Activated CD4-positive, alpha-beta T cell treated with anti-CD3 and anti-CD28 coated beads for 36 hours (primary cell): ENCODE measurements at regions not wholly inside any gene's neighbourhood (a gene's known extent, or its start where the extent isn't known, plus 50 kb on each side); places are given as distances from the start of the nearest gene placed in this dataset.

Experiments
- ATAC-seq: fragments of 200-7000 bp; cut with Tn5 transposase; one replicate; pipeline ENCODE4 v1.10.0; 2021; ENCODE audit warnings: mild to moderate bottlenecking, moderate library complexity
- CTCF ChIA-PET: fragments of 350-600 bp; sonication (Branson Sonifier 250); formaldehyde crosslinking; loops from one replicate; lab custom pipeline; 2021; ENCODE audit warnings: antibody characterized with exemption; lab: Charles Lee
- POLR2A ChIA-PET: fragments of 350-600 bp; sonication (Branson Sonifier 250); formaldehyde crosslinking; loops from one replicate; lab custom pipeline; 2021; ENCODE audit warnings: antibody characterized with exemption, inconsistent platforms; lab: Charles Lee
- DNase-seq: peaks from one replicate; pipeline ENCODE4 v3.0.0-alpha.2; 2020
- H3K27ac Mint-ChIP-seq: one replicate; pipeline ENCODE4 v1.8.0; 2021; ENCODE audit warnings: mixed read lengths
- H3K27me3 Mint-ChIP-seq: one replicate; pipeline ENCODE4 v1.8.0; 2021; ENCODE audit warnings: mixed read lengths
- H3K36me3 Mint-ChIP-seq: one replicate; pipeline ENCODE4 v1.8.0; 2021; ENCODE audit warnings: low read depth, mixed read lengths
- H3K4me1 Mint-ChIP-seq: one replicate; pipeline ENCODE4 v1.8.0; 2021; ENCODE audit warnings: mixed read lengths
- H3K4me3 Mint-ChIP-seq: one replicate; pipeline ENCODE4 v1.8.0; 2021; ENCODE audit warnings: mild to moderate bottlenecking, moderate library complexity, mixed read lengths
- H3K9me3 Mint-ChIP-seq: one replicate; pipeline ENCODE4 v1.8.0; 2021; ENCODE audit warnings: low read depth, mixed read lengths
- intact Hi-C, 2 experiments: fragments of 100-400 bp; cut with DNase I in 1 of 2; cut with micrococcal nuclease in 1 of 2; formaldehyde crosslinking; loops; one replicate each; pipeline versions ENCODE4 v1.14.2 to v1.15.1; 2022 to 2024; cut with DNase I, micrococcal nuclease

- H3K36me3 Mint-ChIP-seq: no peaks in the 10 kb centered on the region
- POLR2A ChIA-PET: no interaction called here
These were observed 82.8 kb upstream of the VSTM5 start for GRCh38 chr11:93933230-93933629.

GRCh38 chr11:93935826-93936225 is 85.3 kb upstream of the HEPHL1 start:
- no peak overlapping the region for H3K4me3 Mint-ChIP-seq
- no peaks in the 10 kb centered on the region for H3K36me3 Mint-ChIP-seq
- peaks cover 18% of the 10 kb centered on the region for H3K27me3 Mint-ChIP-seq
- H3K27ac Mint-ChIP-seq: no peak overlapping the region
- ATAC-seq (no peak), DNase-seq (no peak)
- CTCF ChIA-PET: no interaction called here
- no peaks in the 10 kb centered on the region for H3K4me1 Mint-ChIP-seq
- H3K9me3 Mint-ChIP-seq: no peaks in the 10 kb centered on the region
- intact Hi-C loops: no loop called here
- POLR2A ChIA-PET: no interaction called here

More at GRCh38 chr11:93933230-93933629, 82.8 kb upstream of the VSTM5 start:
- peaks cover 23% of the 10 kb centered on the region for H3K27me3 Mint-ChIP-seq
- CTCF ChIA-PET: no interaction called here
- DNase-seq: no peak
- H3K4me1 Mint-ChIP-seq: no peaks in the 10 kb centered on the region
- H3K27ac Mint-ChIP-seq: no peak overlapping the region
- H3K9me3 Mint-ChIP-seq: no peaks in the 10 kb centered on the region
- intact Hi-C loops: no loop called here
- ATAC-seq: no peak
- no peak overlapping the region for H3K4me3 Mint-ChIP-seq

GRCh38 chr11:93936460-93936859 is 84.7 kb upstream of the HEPHL1 start:
- DNase-seq (no peak), ATAC-seq (no peak)
- CTCF ChIA-PET: no interaction called here
- Mint-ChIP-seq H3K36me3 (no peaks in the 10 kb centered on the region), H3K27me3 (peaks cover 14% of the 10 kb centered on the region), H3K9me3 (no peaks in the 10 kb centered on the region), H3K4me1 (no peaks in the 10 kb centered on the region), H3K27ac (no peak overlapping the region), H3K4me3 (no peak overlapping the region)
- POLR2A ChIA-PET: no interaction called here
- intact Hi-C loops: no loop called here

GRCh38 chr11:93939084-93939760 is 81.9 kb upstream of the HEPHL1 start:
- POLR2A ChIA-PET: no interaction called here
- Mint-ChIP-seq H3K27me3 (peaks cover 12% of the 10 kb centered on the region), H3K27ac (no peak overlapping the region), H3K4me1 (no peaks in the 10 kb centered on the region), H3K4me3 (no peak overlapping the region), H3K9me3 (no peaks in the 10 kb centered on the region), H3K36me3 (no peaks in the 10 kb centered on the region)
- CTCF ChIA-PET: no interaction called here
- DNase-seq (no peak), ATAC-seq (no peak)
- intact Hi-C loops: no loop called here

GRCh38 chr11:93940395-93940794 is 80.8 kb upstream of the HEPHL1 start:
- CTCF ChIA-PET: interaction anchor here (0.6 kb wide), 1 partner anchor 1001 kb away, joined by 3 read pairs; no protein-coding TSS in a partner anchor
- intact Hi-C loops: no loop called here
- POLR2A ChIA-PET: no interaction called here
- no peaks in the 10 kb centered on the region for H3K4me1 Mint-ChIP-seq
- no peaks in the 10 kb centered on the region for H3K36me3 Mint-ChIP-seq
- peaks cover 12% of the 10 kb centered on the region for H3K27me3 Mint-ChIP-seq
- ATAC-seq (no peak), DNase-seq (no peak)
- H3K9me3 Mint-ChIP-seq: no peaks in the 10 kb centered on the region
- H3K27ac Mint-ChIP-seq: no peak overlapping the region
- no peak overlapping the region for H3K4me3 Mint-ChIP-seq

- CTCF ChIA-PET: no interaction called here
- no peaks in the 10 kb centered on the region for H3K9me3 Mint-ChIP-seq
- peaks cover 2% of the 10 kb centered on the region for H3K27me3 Mint-ChIP-seq
- no peak overlapping the region for H3K27ac Mint-ChIP-seq
- no peak overlapping the region for H3K4me3 Mint-ChIP-seq
- ATAC-seq (no peak), DNase-seq (no peak)
- H3K4me1 Mint-ChIP-seq: no peaks in the 10 kb centered on the region
- no peaks in the 10 kb centered on the region for H3K36me3 Mint-ChIP-seq
- POLR2A ChIA-PET: no interaction called here
- intact Hi-C loops: no loop called here
These were observed 79.0 kb upstream of the HEPHL1 start for GRCh38 chr11:93942176-93942575.

GRCh38 chr11:93945596-93945995 is 75.6 kb upstream of the HEPHL1 start:
- POLR2A ChIA-PET: no interaction called here
- no peak overlapping the region for H3K27ac Mint-ChIP-seq
- no peaks in the 10 kb centered on the region for H3K4me1 Mint-ChIP-seq
- DNase-seq (no peak), ATAC-seq (no peak)
- H3K4me3 Mint-ChIP-seq: no peak overlapping the region
- intact Hi-C loops: no loop called here
- peaks cover 2% of the 10 kb centered on the region for H3K27me3 Mint-ChIP-seq
- CTCF ChIA-PET: no interaction called here
- no peaks in the 10 kb centered on the region for H3K36me3 Mint-ChIP-seq
- no peaks in the 10 kb centered on the region for H3K9me3 Mint-ChIP-seq

GRCh38 chr11:93952082-93952780 is 68.9 kb upstream of the HEPHL1 start:
- Mint-ChIP-seq H3K27ac (no peak overlapping the region), H3K4me3 (no peak overlapping the region), H3K36me3 (no peaks in the 10 kb centered on the region), H3K4me1 (no peaks in the 10 kb centered on the region), H3K9me3 (no peaks in the 10 kb centered on the region), H3K27me3 (no peaks in the 10 kb centered on the region)
- POLR2A ChIA-PET: no interaction called here
- ATAC-seq (no peak), DNase-seq (no peak)
- intact Hi-C loops: no loop called here
- CTCF ChIA-PET: no interaction called here

GRCh38 chr11:93957397-93957952 is 63.7 kb upstream of the HEPHL1 start:
- DNase-seq (no peak), ATAC-seq (no peak)
- CTCF ChIA-PET: interaction anchor here (0.6 kb wide), 2 partner anchors 294 to 619 kb away, joined by 3 to 4 read pairs; no protein-coding TSS in a partner anchor
- Mint-ChIP-seq H3K4me1 (no peaks in the 10 kb centered on the region), H3K9me3 (no peaks in the 10 kb centered on the region), H3K27me3 (no peaks in the 10 kb centered on the region), H3K27ac (no peak overlapping the region), H3K4me3 (no peak overlapping the region), H3K36me3 (no peaks in the 10 kb centered on the region)
- intact Hi-C loops: no loop called here
- POLR2A ChIA-PET: no interaction called here

GRCh38 chr11:93958991-93959390 is 62.2 kb upstream of the HEPHL1 start:
- Mint-ChIP-seq H3K36me3 (no peaks in the 10 kb centered on the region), H3K4me1 (no peaks in the 10 kb centered on the region), H3K27me3 (no peaks in the 10 kb centered on the region), H3K27ac (no peak overlapping the region), H3K4me3 (no peak overlapping the region), H3K9me3 (no peaks in the 10 kb centered on the region)
- CTCF ChIA-PET: interaction anchor here (0.7 kb wide), 1 partner anchor 63 kb away, joined by 3 read pairs; no protein-coding TSS in a partner anchor
- ATAC-seq: no peak
- no peak for DNase-seq
- POLR2A ChIA-PET: no interaction called here
- intact Hi-C loops: no loop called here

GRCh38 chr11:93959663-93960062 is 61.5 kb upstream of the HEPHL1 start:
- DNase-seq: no peak
- H3K4me1 Mint-ChIP-seq: no peaks in the 10 kb centered on the region
- ATAC-seq: no peak
- ChIA-PET CTCF (no interaction called here), POLR2A (no interaction called here)
- no peaks in the 10 kb centered on the region for H3K9me3 Mint-ChIP-seq
- intact Hi-C loops: no loop called here
- no peak overlapping the region for H3K4me3 Mint-ChIP-seq
- no peaks in the 10 kb centered on the region for H3K27me3 Mint-ChIP-seq
- H3K36me3 Mint-ChIP-seq: no peaks in the 10 kb centered on the region
- H3K27ac Mint-ChIP-seq: no peak overlapping the region

- DNase-seq: no peak
- no peaks in the 10 kb centered on the region for H3K9me3 Mint-ChIP-seq
- no peaks in the 10 kb centered on the region for H3K4me1 Mint-ChIP-seq
- no peak overlapping the region for H3K4me3 Mint-ChIP-seq
- ChIA-PET POLR2A (no interaction called here), CTCF (no interaction called here)
- H3K36me3 Mint-ChIP-seq: no peaks in the 10 kb centered on the region
- intact Hi-C loops: no loop called here
- H3K27me3 Mint-ChIP-seq: no peaks in the 10 kb centered on the region
- no peak for ATAC-seq
- H3K27ac Mint-ChIP-seq: no peak overlapping the region
These were observed 58.1 kb upstream of the HEPHL1 start for GRCh38 chr11:93963072-93963471.
